HuH-7 (cell line): ENCODE measurements at regions not wholly inside any gene's neighbourhood (a gene's known extent, or its start where the extent isn't known, plus 50 kb on each side); places are given as distances from the start of the nearest gene placed in this dataset.

ENCODE experiments used
- DNase-seq: peaks from one replicate; pipeline ENCODE4 v3.0.0; 2011; ENCODE audit warnings: low spot score

- peak; percentile 41 for DNase-seq
Observed at GRCh38 chrX:119181491-119181890, 53.9 kb upstream of the KIAA1210 start.

- no peak for DNase-seq
Observed at GRCh38 chrX:119186194-119186593, 49.9 kb upstream of the PGRMC1 start.
